ENCODE measurements at regions not wholly inside any gene's neighbourhood (a gene's known extent, or its start where the extent isn't known, plus 50 kb on each side); places are given as distances from the start of the nearest gene placed in this dataset.

GRCh38 chr14:87102811-87103378 is 890.1 kb downstream of the GALC start:
- H4K20me1 ChIP-seq (ENCODE audit: insufficient read depth, low read length): no peaks in the 10 kb centered on the region
- in situ Hi-C loops (cut with HindIII; ENCODE audit: extremely low pct_ligation_motif_present, low pct_unique_long_range_greater_than_20kb) (no loop called here), intact Hi-C loops (cut with micrococcal nuclease; ENCODE audit: unreplicated experiment) (no loop called here)
- 2% methylated on average over 3 of the region's 3 CpGs for WGBS (ENCODE audit: low lambda C conversion rate)
- BruUV-seq (replicated peaks): no TSS peak
- no peaks in the 10 kb centered on the region for H3K4me1 ChIP-seq (ENCODE audit: insufficient read depth, low read length)
- TF ChIP-seq, protein P1, sequence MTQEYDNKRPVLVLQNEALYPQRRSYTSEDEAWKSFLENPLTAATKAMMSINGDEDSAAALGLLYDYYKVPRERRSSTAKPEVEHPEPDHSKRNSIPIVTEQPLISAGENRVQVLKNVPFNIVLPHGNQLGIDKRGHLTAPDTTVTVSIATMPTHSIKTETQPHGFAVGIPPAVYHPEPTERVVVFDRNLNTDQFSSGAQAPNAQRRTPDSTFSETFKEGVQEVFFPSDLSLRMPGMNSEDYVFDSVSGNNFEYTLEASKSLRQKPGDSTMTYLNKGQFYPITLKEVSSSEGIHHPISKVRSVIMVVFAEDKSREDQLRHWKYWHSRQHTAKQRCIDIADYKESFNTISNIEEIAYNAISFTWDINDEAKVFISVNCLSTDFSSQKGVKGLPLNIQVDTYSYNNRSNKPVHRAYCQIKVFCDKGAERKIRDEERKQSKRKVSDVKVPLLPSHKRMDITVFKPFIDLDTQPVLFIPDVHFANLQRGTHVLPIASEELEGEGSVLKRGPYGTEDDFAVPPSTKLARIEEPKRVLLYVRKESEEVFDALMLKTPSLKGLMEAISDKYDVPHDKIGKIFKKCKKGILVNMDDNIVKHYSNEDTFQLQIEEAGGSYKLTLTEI (CRISPR knock-in tag; conservative IDR thresholded peaks at IDR 0.05): no peak
- TF ChIP-seq, protein P2, sequence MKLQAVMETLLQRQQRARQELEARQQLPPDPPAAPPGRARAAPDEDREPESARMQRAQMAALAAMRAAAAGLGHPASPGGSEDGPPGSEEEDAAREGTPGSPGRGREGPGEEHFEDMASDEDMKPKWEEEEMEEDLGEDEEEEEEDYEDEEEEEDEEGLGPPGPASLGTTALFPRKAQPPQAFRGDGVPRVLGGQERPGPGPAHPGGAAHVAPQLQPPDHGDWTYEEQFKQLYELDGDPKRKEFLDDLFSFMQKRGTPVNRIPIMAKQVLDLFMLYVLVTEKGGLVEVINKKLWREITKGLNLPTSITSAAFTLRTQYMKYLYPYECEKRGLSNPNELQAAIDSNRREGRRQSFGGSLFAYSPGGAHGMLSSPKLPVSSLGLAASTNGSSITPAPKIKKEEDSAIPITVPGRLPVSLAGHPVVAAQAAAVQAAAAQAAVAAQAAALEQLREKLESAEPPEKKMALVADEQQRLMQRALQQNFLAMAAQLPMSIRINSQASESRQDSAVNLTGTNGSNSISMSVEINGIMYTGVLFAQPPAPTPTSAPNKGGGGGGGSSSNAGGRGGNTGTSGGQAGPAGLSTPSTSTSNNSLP (IDR thresholded peaks at IDR 0.05; ENCODE audit: low read depth, low read length): no peak
- TF ChIP-seq PPARG (CRISPR knock-in tag; conservative IDR thresholded peaks at IDR 0.05) (no peak), RFX1 (IDR thresholded peaks at IDR 0.05) (no peak)
- DNase-seq (ENCODE audit: low spot score) (no peak), FAIRE-seq (no peak), ATAC-seq (no peak)
- H3K36me3 ChIP-seq (replicated peaks in 1 of 2; ENCODE audit: control insufficient read depth in 1 of 2, insufficient read depth in 2 of 2, low read length in 2 of 2): no peaks in the 10 kb centered on the region
- ChIA-PET POLR2A (no interaction called here), CTCF (ENCODE audit: low intra/inter-chr PET ratio, low total read pairs) (no interaction called here)
- H3K27me3 ChIP-seq (ENCODE audit: control insufficient read depth in 1 of 2, insufficient read depth in 2 of 2, low read length in 2 of 2): no peaks in the 10 kb centered on the region
- no peak overlapping the region for H3K4me2 ChIP-seq (ENCODE audit: low read depth, low read length)
- H3K4me3 ChIP-seq (replicated peaks in 1 of 3; ENCODE audit: insufficient read depth in 1 of 3, low read depth in 2 of 3, low read length in 3 of 3): no peak overlapping the region
- no peaks in the 10 kb centered on the region for H3K79me2 ChIP-seq (ENCODE audit: insufficient read depth, low read length)
- H3K27ac ChIP-seq (ENCODE audit: extremely low read length, insufficient read depth, low read length): no peak overlapping the region
- H3K9ac ChIP-seq (ENCODE audit: insufficient read depth, low read depth, low read length): no peak overlapping the region
- H3K9me3 ChIP-seq (ENCODE audit: low read length): no peaks in the 10 kb centered on the region
- H2AFZ ChIP-seq (ENCODE audit: low read length): no peak overlapping the region

DNA sequence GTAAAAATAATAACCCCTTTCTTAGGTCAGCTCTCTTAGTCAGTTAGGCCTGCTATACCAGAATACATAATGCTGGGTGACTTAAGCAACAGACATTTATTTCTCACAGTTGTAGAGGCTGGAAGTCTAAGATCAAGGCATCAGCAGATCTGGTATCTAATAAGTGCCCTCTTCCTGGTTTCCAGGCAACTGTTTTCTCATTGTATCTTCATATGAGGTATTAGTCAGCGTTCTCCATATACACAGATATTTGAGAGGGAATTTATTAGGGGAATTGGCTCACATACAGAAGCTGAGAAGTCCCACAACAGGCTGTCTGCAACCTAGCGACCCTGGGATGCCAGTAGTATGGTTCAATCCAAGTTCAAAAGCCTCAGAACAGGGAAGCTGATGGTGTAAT is 896.0 kb downstream of the GALC start:
- H3K27ac ChIP-seq (ENCODE audit: extremely low read length, insufficient read depth, low read length): no peak overlapping the region
- no TSS peak for BruUV-seq (replicated peaks)
- H4K20me1 ChIP-seq (ENCODE audit: insufficient read depth, low read length): no peaks in the 10 kb centered on the region
- no peak overlapping the region for H2AFZ ChIP-seq (ENCODE audit: low read length)
- H3K9ac ChIP-seq (ENCODE audit: insufficient read depth, low read depth, low read length): no peak overlapping the region
- in situ Hi-C loops (cut with HindIII; ENCODE audit: extremely low pct_ligation_motif_present, low pct_unique_long_range_greater_than_20kb) (no loop called here), intact Hi-C loops (cut with micrococcal nuclease; ENCODE audit: unreplicated experiment) (no loop called here)
- H3K4me3 ChIP-seq (replicated peaks in 1 of 3; ENCODE audit: insufficient read depth in 1 of 3, low read depth in 2 of 3, low read length in 3 of 3): no peak overlapping the region
- FAIRE-seq (no peak), ATAC-seq (no peak), DNase-seq (ENCODE audit: low spot score) (no peak)
- CTCF ChIA-PET (ENCODE audit: low intra/inter-chr PET ratio, low total read pairs): no interaction called here
- H3K4me2 ChIP-seq (ENCODE audit: low read depth, low read length): no peak overlapping the region
- POLR2A ChIA-PET: no interaction called here
- H3K4me1 ChIP-seq (ENCODE audit: insufficient read depth, low read length): no peaks in the 10 kb centered on the region
- H3K36me3 ChIP-seq (replicated peaks in 1 of 2; ENCODE audit: control insufficient read depth in 1 of 2, insufficient read depth in 2 of 2, low read length in 2 of 2): no peaks in the 10 kb centered on the region
- H3K27me3 ChIP-seq (ENCODE audit: control insufficient read depth in 1 of 2, insufficient read depth in 2 of 2, low read length in 2 of 2): no peaks in the 10 kb centered on the region
- 17% methylated on average over 2 of the region's 2 CpGs for WGBS (ENCODE audit: low lambda C conversion rate)
- H3K79me2 ChIP-seq (ENCODE audit: insufficient read depth, low read length): no peaks in the 10 kb centered on the region
- H3K9me3 ChIP-seq (ENCODE audit: low read length): no peaks in the 10 kb centered on the region
- no peak for TF ChIP-seq ZNF260 (CRISPR knock-in tag; IDR thresholded peaks at IDR 0.05; ENCODE audit: borderline replicate concordance, low read depth)
- TF ChIP-seq RERE (CRISPR knock-in tag; IDR thresholded peaks at IDR 0.05; ENCODE audit: low read depth): no peak
- no peak for TF ChIP-seq RBM39 (IDR thresholded peaks at IDR 0.05; ENCODE audit: low read depth, low read length, poor library complexity, severe bottlenecking)
- TF ChIP-seq FOXK2 (IDR thresholded peaks at IDR 0.05): no peak
- TF ChIP-seq ZKSCAN5 (CRISPR knock-in tag; IDR thresholded peaks at IDR 0.05): no peak
- TF ChIP-seq RFX3 (CRISPR knock-in tag; IDR thresholded peaks at IDR 0.05): no peak
- TF ChIP-seq ZSCAN21 (CRISPR knock-in tag; IDR thresholded peaks at IDR 0.05; ENCODE audit: borderline replicate concordance): no peak
